ENCODE measurements at regions not wholly inside any gene's neighbourhood (a gene's known extent, or its start where the extent isn't known, plus 50 kb on each side); places are given as distances from the start of the nearest gene placed in this dataset.

DNA sequence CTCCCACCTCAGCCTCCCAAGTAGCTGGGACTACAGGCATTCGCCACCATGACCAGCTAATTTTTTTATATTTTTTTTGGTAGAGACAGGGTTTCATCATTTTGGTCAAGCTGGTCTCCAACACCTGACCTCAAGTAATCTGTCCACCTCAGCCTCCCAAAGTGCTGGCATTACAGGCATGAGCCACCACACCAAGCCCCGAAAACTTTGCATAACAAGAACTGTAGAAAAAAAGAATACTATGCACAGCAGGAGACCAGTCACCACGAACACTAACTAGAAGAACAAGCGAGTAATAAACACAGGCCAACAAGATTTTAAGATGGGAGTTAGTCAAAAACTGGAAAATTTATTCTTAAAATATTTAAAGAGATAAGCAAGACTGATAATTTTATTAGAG lies 447.0 kb downstream of the ETV1 start:
- no peaks in the 10 kb centered on the region for H3K36me3 ChIP-seq (ENCODE audit: insufficient read depth, low read length)
- TF ChIP-seq, protein P1, sequence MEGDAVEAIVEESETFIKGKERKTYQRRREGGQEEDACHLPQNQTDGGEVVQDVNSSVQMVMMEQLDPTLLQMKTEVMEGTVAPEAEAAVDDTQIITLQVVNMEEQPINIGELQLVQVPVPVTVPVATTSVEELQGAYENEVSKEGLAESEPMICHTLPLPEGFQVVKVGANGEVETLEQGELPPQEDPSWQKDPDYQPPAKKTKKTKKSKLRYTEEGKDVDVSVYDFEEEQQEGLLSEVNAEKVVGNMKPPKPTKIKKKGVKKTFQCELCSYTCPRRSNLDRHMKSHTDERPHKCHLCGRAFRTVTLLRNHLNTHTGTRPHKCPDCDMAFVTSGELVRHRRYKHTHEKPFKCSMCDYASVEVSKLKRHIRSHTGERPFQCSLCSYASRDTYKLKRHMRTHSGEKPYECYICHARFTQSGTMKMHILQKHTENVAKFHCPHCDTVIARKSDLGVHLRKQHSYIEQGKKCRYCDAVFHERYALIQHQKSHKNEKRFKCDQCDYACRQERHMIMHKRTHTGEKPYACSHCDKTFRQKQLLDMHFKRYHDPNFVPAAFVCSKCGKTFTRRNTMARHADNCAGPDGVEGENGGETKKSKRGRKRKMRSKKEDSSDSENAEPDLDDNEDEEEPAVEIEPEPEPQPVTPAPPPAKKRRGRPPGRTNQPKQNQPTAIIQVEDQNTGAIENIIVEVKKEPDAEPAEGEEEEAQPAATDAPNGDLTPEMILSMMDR (IDR thresholded peaks at IDR 0.05; ENCODE audit: extremely low read depth, low read depth, low read length), result no peak
- no peak overlapping the region for H3K4me2 ChIP-seq (ENCODE audit: insufficient read depth, low read length)
- H4K20me1 ChIP-seq (ENCODE audit: insufficient read depth, low read length), result no peaks in the 10 kb centered on the region
- H3K9me3 ChIP-seq (ENCODE audit: low read depth, low read length), result no peaks in the 10 kb centered on the region
- no peaks in the 10 kb centered on the region for H3K79me2 ChIP-seq (ENCODE audit: insufficient read depth, low read length)
- no peak for DNase-seq (ENCODE audit: insufficient read length, low spot score, missing footprints)
- no peak overlapping the region for H3K4me3 ChIP-seq (ENCODE audit: insufficient read depth, low read length)
- H3K27me3 ChIP-seq (ENCODE audit: insufficient read depth, low read length), result no peaks in the 10 kb centered on the region
- H3K27ac ChIP-seq (ENCODE audit: low read depth, low read length), result no peak overlapping the region
- H3K4me1 ChIP-seq (ENCODE audit: insufficient read depth, low read length), result no peaks in the 10 kb centered on the region
- H2AFZ ChIP-seq (ENCODE audit: low read length), result no peak overlapping the region

DNA sequence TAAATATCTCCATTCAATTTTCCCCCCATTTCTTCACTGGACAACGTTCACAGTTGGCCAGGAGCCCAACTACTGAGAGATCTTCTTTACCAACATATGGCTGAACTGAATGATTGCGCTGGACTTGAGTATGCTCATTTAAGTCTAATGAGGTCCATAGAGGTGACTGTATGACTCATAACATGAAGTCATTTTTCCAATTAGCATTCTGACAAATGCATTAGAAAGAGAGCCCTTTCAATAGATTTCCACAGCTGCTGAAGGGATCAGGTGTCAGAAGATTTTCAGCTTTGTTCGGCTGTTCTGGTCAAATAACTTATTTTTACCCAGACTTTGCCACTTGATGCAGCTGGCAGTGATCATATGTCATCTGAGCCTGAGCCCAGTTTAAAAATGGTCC lies 438.0 kb downstream of the ETV1 start:
- DNase-seq (ENCODE audit: insufficient read length, low spot score, missing footprints), result no peak

GRCh38 chr7:13560441-13560840 lies 429.0 kb downstream of the ETV1 start:
- TF ChIP-seq, protein P1 (IDR thresholded peaks at IDR 0.05; ENCODE audit: extremely low read depth, low read depth, low read length), result no peak
- Histone ChIP-seq H3K4me3 (ENCODE audit: insufficient read depth, low read length) (no peak overlapping the region), H3K36me3 (ENCODE audit: insufficient read depth, low read length) (no peaks in the 10 kb centered on the region), H3K79me2 (ENCODE audit: insufficient read depth, low read length) (no peaks in the 10 kb centered on the region), H3K27me3 (ENCODE audit: insufficient read depth, low read length) (no peaks in the 10 kb centered on the region), H3K27ac (ENCODE audit: low read depth, low read length) (no peak overlapping the region), H3K4me1 (ENCODE audit: insufficient read depth, low read length) (no peaks in the 10 kb centered on the region), H4K20me1 (ENCODE audit: insufficient read depth, low read length) (no peaks in the 10 kb centered on the region), H2AFZ (ENCODE audit: low read length) (peak overlapping the region; percentile 10), H3K4me2 (ENCODE audit: insufficient read depth, low read length) (no peak overlapping the region), H3K9me3 (ENCODE audit: low read depth, low read length) (no peaks in the 10 kb centered on the region)
- DNase-seq (ENCODE audit: insufficient read length, low spot score, missing footprints), result no peak

More for the DNA sequence above, 438.0 kb downstream of the ETV1 start:
- Histone ChIP-seq H3K79me2 (ENCODE audit: insufficient read depth, low read length) (no peaks in the 10 kb centered on the region), H3K4me3 (ENCODE audit: insufficient read depth, low read length) (no peak overlapping the region), H3K4me2 (ENCODE audit: insufficient read depth, low read length) (no peak overlapping the region), H3K27me3 (ENCODE audit: insufficient read depth, low read length) (no peaks in the 10 kb centered on the region), H3K4me1 (ENCODE audit: insufficient read depth, low read length) (no peaks in the 10 kb centered on the region), H3K9me3 (ENCODE audit: low read depth, low read length) (no peaks in the 10 kb centered on the region), H3K27ac (ENCODE audit: low read depth, low read length) (no peak overlapping the region), H2AFZ (ENCODE audit: low read length) (no peak overlapping the region), H4K20me1 (ENCODE audit: insufficient read depth, low read length) (no peaks in the 10 kb centered on the region), H3K36me3 (ENCODE audit: insufficient read depth, low read length) (no peaks in the 10 kb centered on the region)
- TF ChIP-seq, protein P1 (IDR thresholded peaks at IDR 0.05; ENCODE audit: extremely low read depth, low read depth, low read length), result no peak

DNA sequence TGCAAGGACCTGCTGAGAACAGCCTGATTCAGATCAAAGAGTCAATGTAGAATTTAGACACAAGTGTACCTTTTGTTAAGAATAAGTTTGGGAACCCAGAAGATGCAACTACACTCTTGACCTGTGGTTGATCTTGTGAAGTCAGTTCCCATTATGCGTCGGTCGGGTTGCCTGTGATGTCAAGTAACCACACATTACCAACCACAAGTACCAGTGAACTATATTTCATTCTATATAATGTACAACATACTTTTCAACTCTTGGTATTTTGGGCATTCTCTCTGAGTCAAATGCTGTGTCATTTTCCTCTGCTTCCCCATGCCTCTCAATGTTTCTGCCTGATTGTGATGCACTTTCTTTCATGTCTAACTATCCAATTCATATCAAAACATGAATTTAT lies 426.2 kb downstream of the ETV1 start:
- H3K79me2 ChIP-seq (ENCODE audit: insufficient read depth, low read length), result no peaks in the 10 kb centered on the region
- H3K4me1 ChIP-seq (ENCODE audit: insufficient read depth, low read length), result no peaks in the 10 kb centered on the region
- no peak overlapping the region for H2AFZ ChIP-seq (ENCODE audit: low read length)
- no peak overlapping the region for H3K27ac ChIP-seq (ENCODE audit: low read depth, low read length)
- H3K9me3 ChIP-seq (ENCODE audit: low read depth, low read length), result no peaks in the 10 kb centered on the region
- H3K4me2 ChIP-seq (ENCODE audit: insufficient read depth, low read length), result no peak overlapping the region
- H3K27me3 ChIP-seq (ENCODE audit: insufficient read depth, low read length), result no peaks in the 10 kb centered on the region
- H4K20me1 ChIP-seq (ENCODE audit: insufficient read depth, low read length), result no peaks in the 10 kb centered on the region
- TF ChIP-seq, protein P1 (IDR thresholded peaks at IDR 0.05; ENCODE audit: extremely low read depth, low read depth, low read length), result no peak
- no peak overlapping the region for H3K4me3 ChIP-seq (ENCODE audit: insufficient read depth, low read length)
- no peaks in the 10 kb centered on the region for H3K36me3 ChIP-seq (ENCODE audit: insufficient read depth, low read length)
- no peak for DNase-seq (ENCODE audit: insufficient read length, low spot score, missing footprints)
